Gastroesophageal sphincter (tissue), 2 donors: ENCODE measurements at regions not wholly inside any gene's neighbourhood (a gene's known extent, or its start where the extent isn't known, plus 50 kb on each side); places are given as distances from the start of the nearest gene placed in this dataset.

Experiments
- EP300 ChIP-seq: sonication (generic); formaldehyde crosslinking; IDR thresholded peaks from one replicate; pipeline ENCODE4 v1.6.1; 2017; ENCODE audit warnings: antibody characterized with exemption, mild to moderate bottlenecking
- POLR2A ChIP-seq, 2 donors: fragments of 450-650 bp; IDR thresholded peaks; one replicate each; pipeline ENCODE4 v1.6.1; 2017; ENCODE audit warnings: antibody characterized with exemption in 2 of 2, mild to moderate bottlenecking in 2 of 2, moderate library complexity in 1 of 2
- POLR2AphosphoS5 ChIP-seq: sonication (generic); formaldehyde crosslinking; IDR thresholded peaks from one replicate; pipeline ENCODE4 v1.6.1; 2017; ENCODE audit warnings: antibody characterized with exemption

- TF ChIP-seq POLR2A (IDR thresholded peaks at IDR 0.05) (no peak), POLR2AphosphoS5 (no peak), EP300 (no peak)
Measured at GRCh38 chr15:60217161-60217560, 180.6 kb downstream of the ANXA2 start.
